ENCODE measurements at regions not wholly inside any gene's neighbourhood (a gene's known extent, or its start where the extent isn't known, plus 50 kb on each side); places are given as distances from the start of the nearest gene placed in this dataset.

DNA sequence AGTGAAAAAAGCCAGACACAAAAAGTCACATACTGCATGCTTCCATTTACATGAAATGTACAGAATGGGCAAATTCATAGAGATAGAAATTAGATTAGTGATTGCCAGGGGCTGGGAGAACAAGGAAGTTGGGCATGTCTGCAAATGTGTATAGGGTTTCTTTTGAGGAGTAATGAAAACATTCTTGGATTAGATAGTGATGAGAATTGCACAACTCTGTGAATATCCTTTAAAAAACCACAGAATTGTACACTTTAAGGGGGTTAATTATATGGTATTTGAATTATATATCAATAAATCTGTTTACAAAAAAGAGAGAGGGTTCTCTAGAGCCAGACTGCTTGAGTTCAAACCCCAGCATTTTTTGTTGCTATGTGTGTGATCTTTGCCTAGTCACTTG is 188.1 kb downstream of the CDC5L start:
- DNase-seq (ENCODE audit: low read depth), result no peak
- TF ChIP-seq, protein P1, sequence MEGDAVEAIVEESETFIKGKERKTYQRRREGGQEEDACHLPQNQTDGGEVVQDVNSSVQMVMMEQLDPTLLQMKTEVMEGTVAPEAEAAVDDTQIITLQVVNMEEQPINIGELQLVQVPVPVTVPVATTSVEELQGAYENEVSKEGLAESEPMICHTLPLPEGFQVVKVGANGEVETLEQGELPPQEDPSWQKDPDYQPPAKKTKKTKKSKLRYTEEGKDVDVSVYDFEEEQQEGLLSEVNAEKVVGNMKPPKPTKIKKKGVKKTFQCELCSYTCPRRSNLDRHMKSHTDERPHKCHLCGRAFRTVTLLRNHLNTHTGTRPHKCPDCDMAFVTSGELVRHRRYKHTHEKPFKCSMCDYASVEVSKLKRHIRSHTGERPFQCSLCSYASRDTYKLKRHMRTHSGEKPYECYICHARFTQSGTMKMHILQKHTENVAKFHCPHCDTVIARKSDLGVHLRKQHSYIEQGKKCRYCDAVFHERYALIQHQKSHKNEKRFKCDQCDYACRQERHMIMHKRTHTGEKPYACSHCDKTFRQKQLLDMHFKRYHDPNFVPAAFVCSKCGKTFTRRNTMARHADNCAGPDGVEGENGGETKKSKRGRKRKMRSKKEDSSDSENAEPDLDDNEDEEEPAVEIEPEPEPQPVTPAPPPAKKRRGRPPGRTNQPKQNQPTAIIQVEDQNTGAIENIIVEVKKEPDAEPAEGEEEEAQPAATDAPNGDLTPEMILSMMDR (IDR thresholded peaks at IDR 0.05; ENCODE audit: insufficient read depth, low read depth, low read length, missing control alignments), result no peak
- H3K4me3 ChIP-seq (ENCODE audit: low read length), result no peak overlapping the region

DNA sequence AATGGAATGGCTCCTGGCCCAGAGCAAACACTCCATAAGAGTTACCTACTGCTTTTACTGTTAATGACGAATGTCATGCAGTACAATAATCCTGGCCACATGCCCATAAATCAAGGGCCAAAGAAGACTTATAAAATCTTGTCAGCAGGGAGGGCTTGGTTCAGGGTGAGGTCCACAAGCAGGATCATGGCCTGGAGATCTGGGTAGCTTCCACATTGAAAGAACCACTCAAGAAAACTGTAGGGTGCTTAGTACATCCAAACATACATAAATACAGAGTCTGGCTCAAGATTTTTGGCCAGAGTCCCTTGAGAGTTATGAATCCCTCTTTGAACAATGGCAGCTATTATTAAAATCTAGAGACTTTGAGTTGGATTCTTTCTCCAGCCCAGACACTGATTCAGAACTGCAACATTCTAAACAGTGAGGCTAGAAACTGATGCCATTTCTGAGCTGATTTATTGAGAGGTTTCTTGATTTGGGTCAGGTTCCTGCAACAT is 188.7 kb downstream of the CDC5L start:
- TF ChIP-seq, protein P1 (IDR thresholded peaks at IDR 0.05; ENCODE audit: insufficient read depth, low read depth, low read length, missing control alignments), result no peak
- no peak overlapping the region for H3K4me3 ChIP-seq (ENCODE audit: low read length)
- no peak for DNase-seq (ENCODE audit: low read depth)

DNA sequence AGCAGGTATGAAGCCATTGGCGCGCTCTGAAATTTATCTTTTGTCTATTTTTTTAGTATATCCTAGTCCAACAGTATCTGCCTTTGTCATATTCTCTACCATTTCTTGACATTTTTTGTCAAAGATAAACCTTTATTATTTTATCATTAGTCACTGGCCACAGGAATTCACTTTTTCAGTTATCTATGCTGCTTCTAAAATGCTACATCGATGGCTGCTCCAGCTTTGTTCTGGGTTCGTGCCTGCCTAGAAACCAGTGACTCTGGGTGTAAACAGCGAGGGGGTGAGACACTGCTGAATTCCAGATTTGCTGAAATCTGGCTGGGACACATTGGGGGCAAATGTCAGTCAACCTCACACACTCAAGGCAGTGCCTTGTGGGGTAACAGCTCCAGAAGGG is 193.4 kb downstream of the CDC5L start:
- no peak for DNase-seq (ENCODE audit: low read depth)
- H3K4me3 ChIP-seq (ENCODE audit: low read length), result no peak overlapping the region
- TF ChIP-seq, protein P1 (IDR thresholded peaks at IDR 0.05; ENCODE audit: insufficient read depth, low read depth, low read length, missing control alignments), result no peak

DNA sequence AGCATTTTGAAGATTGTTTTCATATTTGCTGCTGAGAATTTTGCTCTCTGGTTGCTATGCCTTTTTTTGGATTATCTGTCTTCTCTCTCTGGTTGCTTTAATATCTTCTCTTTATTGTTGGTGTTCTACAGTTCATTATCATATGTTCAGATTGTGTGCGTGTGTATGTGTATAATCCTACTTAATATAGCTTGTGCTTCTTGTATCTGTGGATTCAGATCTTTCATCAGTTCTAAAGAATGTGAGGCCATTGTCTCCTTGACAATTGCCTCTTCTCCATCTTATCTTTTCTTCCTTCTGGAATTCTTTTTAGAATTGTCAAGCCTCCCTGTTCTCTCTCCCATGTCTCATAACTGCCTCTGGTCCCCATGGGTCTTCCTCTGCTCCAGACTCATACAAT is 195.4 kb downstream of the CDC5L start:
- no peak overlapping the region for H3K4me3 ChIP-seq (ENCODE audit: low read length)
- TF ChIP-seq, protein P1 (IDR thresholded peaks at IDR 0.05; ENCODE audit: insufficient read depth, low read depth, low read length, missing control alignments), result no peak
- DNase-seq (ENCODE audit: low read depth), result no peak

DNA sequence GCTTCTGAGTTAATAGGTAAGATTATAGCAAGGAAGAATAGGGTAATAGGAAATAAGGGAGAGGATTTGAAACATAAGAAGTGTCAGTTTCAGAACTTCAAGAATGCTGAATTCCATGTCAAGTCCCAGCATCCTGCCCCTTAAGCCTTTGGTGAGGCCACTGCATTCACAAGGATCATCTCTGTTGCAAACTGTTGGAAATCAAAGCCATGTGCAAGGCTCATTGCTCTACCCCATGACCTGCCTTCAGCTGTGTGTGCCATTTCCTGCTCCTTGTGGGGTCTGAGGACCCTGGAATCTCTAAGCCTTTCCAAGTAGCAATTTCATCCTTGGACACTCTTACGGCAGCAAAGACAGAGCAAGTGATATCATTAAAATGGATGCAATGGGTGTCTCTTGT is 203.0 kb downstream of the CDC5L start:
- no peak for DNase-seq (ENCODE audit: low read depth)
- TF ChIP-seq, protein P1 (IDR thresholded peaks at IDR 0.05; ENCODE audit: insufficient read depth, low read depth, low read length, missing control alignments), result no peak
- H3K4me3 ChIP-seq (ENCODE audit: low read length), result no peak overlapping the region

DNA sequence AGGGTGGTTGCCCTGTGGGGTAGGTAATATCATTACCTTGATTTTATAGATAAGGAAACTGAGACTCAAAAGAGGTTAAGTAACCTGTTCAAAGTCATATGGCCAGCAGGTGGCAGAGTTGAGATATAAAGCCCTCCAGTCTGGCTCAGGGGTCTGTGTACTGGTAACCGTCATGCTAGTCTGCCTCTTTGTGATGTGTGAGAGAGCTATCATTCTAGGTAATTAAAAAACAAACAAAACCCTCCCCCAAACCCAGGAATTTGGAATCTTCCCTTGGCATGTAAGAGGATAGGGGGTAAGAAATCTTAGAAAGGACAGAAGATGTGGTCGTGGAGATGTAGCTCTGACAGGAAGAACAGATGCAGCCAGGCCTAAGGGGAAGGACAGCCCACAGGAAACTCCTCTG is 206.0 kb downstream of the CDC5L start:
- DNase-seq (ENCODE audit: low read depth), result peak; percentile 57
- TF ChIP-seq, protein P1 (IDR thresholded peaks at IDR 0.05; ENCODE audit: insufficient read depth, low read depth, low read length, missing control alignments), result peak; percentile 49
- no peak overlapping the region for H3K4me3 ChIP-seq (ENCODE audit: low read length)

DNA sequence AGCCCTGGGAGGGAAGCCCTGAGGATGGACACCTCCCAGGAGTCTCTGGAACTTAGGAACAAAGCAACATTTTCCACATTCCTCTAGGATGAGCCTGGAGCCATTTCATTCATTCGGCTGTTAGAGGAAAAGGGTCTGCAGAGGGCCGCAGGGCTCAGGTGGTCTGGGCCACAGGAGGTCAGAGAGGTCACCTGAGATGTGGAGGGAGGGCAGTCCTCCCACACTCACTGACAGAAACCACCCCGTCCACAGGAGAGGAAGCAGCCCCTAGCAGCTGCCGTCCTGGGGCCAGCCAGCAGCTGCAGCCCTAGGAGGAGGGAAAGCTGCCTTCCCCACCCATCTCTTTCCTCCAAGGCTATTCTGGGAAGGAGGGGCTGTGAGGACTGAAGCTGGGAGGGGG is 207.0 kb downstream of the CDC5L start:
- TF ChIP-seq, protein P1 (IDR thresholded peaks at IDR 0.05; ENCODE audit: insufficient read depth, low read depth, low read length, missing control alignments), result no peak
- no peak for DNase-seq (ENCODE audit: low read depth)
- H3K4me3 ChIP-seq (ENCODE audit: low read length), result no peak overlapping the region

Data from epithelial cell of esophagus (primary cell).